ENCODE measurements at regions not wholly inside any gene's neighbourhood (a gene's known extent, or its start where the extent isn't known, plus 50 kb on each side); places are given as distances from the start of the nearest gene placed in this dataset.

DNA sequence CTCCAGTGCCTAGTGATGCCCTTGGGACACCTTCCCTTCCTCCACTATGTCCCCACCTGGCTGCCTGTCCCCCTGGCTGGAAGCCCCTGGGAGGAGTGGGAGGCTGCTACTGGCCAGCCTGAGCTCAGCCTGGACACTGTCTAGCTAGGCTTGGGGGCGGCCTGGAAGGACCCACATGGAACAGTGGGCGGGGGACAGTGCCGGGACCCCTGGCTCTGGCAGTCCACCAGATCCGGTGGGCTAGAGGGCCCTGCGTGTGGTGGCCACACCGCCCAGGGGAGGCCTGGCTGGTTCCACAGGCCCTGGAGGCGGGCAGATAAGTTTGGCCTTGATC is 388.0 kb upstream of the TNRC6C start:
- TF ChIP-seq TCF12 (IDR thresholded peaks at IDR 0.05; ENCODE audit: low read depth), result no peak
- no peak for TF ChIP-seq ZBTB7A (IDR thresholded peaks at IDR 0.05; ENCODE audit: low read depth)
- no peak for TF ChIP-seq REST (IDR thresholded peaks at IDR 0.05; ENCODE audit: low read depth)
- no peak for TF ChIP-seq EP300 (IDR thresholded peaks at IDR 0.05; ENCODE audit: borderline replicate concordance)

Data from Ishikawa (cell line).